H1 (cell line): ENCODE measurements at regions not wholly inside any gene's neighbourhood (a gene's known extent, or its start where the extent isn't known, plus 50 kb on each side); places are given as distances from the start of the nearest gene placed in this dataset.

Experiments
- CTCF ChIA-PET: fragments of 300-600 bp; sonication (Branson Sonifier 250); formaldehyde crosslinking; loops from one replicate; lab custom pipeline; 2021; ENCODE audit not compliant: partially characterized antibody; lab: Charles Lee
- POLR2A ChIA-PET: fragments of 300-600 bp; sonication (Branson Sonifier 250); formaldehyde crosslinking; loops from one replicate; lab custom pipeline; 2021; ENCODE audit warnings: inconsistent platforms; ENCODE audit not compliant: partially characterized antibody; lab: Charles Lee
- DNase-seq, 2 experiments: peaks; one replicate each; pipeline versions ENCODE4 v3.0.0 to v3.0.0-alpha.2; 2010 to 2022; ENCODE audit warnings: low spot score in 2 of 2, low read depth in 1 of 2, mixed read lengths in 1 of 2
- FAIRE-seq: peaks from 2 replicates; lab custom pipeline; 2011; peaks lifted over from hg19 to GRCh38; lab: Jason Lieb, UNC
- H2AFZ ChIP-seq: 2 replicates; pipeline ENCODE4 v1.8.1; 2012; ENCODE audit warnings: low read length, inconsistent platforms
- H2AK5ac ChIP-seq: 2 replicates; pipeline ENCODE4 v1.6.1; 2013; ENCODE audit warnings: low read depth, low read length
- H2BK120ac ChIP-seq: replicated peaks from 2 replicates; pipeline ENCODE3; 2013; ENCODE audit warnings: low read depth, low read length, inconsistent platforms
- H2BK12ac ChIP-seq: 2 replicates; pipeline ENCODE4 v1.6.1; 2013; ENCODE audit warnings: low read depth, low read length
- H2BK15ac ChIP-seq: 2 replicates; pipeline ENCODE4 v1.6.1; 2013; ENCODE audit warnings: low read length
- H2BK20ac ChIP-seq: 2 replicates; pipeline ENCODE4 v1.6.1; 2013; ENCODE audit warnings: low read length
- H2BK5ac ChIP-seq: 2 replicates; pipeline ENCODE4 v1.6.1; 2013; ENCODE audit warnings: low read depth, low read length
- H3K14ac ChIP-seq: 2 replicates; pipeline ENCODE4 v1.6.1; 2013; ENCODE audit warnings: inconsistent platforms; ENCODE audit not compliant: insufficient read length
- H3K18ac ChIP-seq: 2 replicates; pipeline ENCODE4 v1.6.1; 2013; ENCODE audit warnings: low read length; ENCODE audit errors: extremely low read depth
- H3K23ac ChIP-seq: 2 replicates; pipeline ENCODE4 v1.6.1; 2013; ENCODE audit warnings: inconsistent platforms; ENCODE audit not compliant: insufficient read length
- H3K23me2 ChIP-seq: 2 replicates; pipeline ENCODE4 v1.6.1; 2013; ENCODE audit warnings: low read depth, low read length
- H3K27ac ChIP-seq: 2 replicates; pipeline ENCODE4 v1.6.1; 2011; ENCODE audit warnings: low read depth, low read length, inconsistent platforms
- H3K27me3 ChIP-seq, 4 experiments: replicated peaks in 1 of 4; 1 replicate in 1 of 4; 2 replicates in 3 of 4; pipeline versions ENCODE4 v1.6.1 to v1.8.1; 2011 to 2013; ENCODE audit warnings: low read length in 3 of 4, mild to moderate bottlenecking in 3 of 4, inconsistent platforms in 2 of 4, mixed read lengths in 2 of 4, moderate library complexity in 1 of 4; ENCODE audit not compliant: control insufficient read depth in 3 of 4, insufficient read depth in 3 of 4; ENCODE audit errors: extremely low read depth in 1 of 4
- H3K36me3 ChIP-seq, 4 experiments: 2 replicates each; pipeline versions ENCODE4 v1.6.1 to v1.8.1; 2011 to 2013; ENCODE audit warnings: mild to moderate bottlenecking in 4 of 4, low read length in 3 of 4, moderate library complexity in 2 of 4, control low read depth in 1 of 4, inconsistent platforms in 1 of 4; ENCODE audit not compliant: insufficient read depth in 4 of 4, control insufficient read depth in 2 of 4
- H3K4ac ChIP-seq: replicated peaks from 2 replicates; pipeline ENCODE3; 2013; ENCODE audit warnings: low read length, low read depth, mixed read lengths, inconsistent platforms; ENCODE audit not compliant: insufficient read length
- H3K4me1 ChIP-seq, 4 experiments: replicated peaks in 1 of 4; 1 replicate in 1 of 4; 2 replicates in 3 of 4; pipeline versions ENCODE4 v1.6.1 to v1.8.1; 2011 to 2013; ENCODE audit warnings: low read length in 3 of 4, inconsistent platforms in 2 of 4, mixed read lengths in 1 of 4; ENCODE audit not compliant: insufficient read depth in 4 of 4, control insufficient read depth in 3 of 4
- H3K4me2 ChIP-seq, 2 experiments: 2 replicates each; pipeline versions ENCODE4 v1.6.1 to v1.8.1; 2011 to 2013; ENCODE audit warnings: low read depth in 2 of 2, low read length in 2 of 2, control low read depth in 1 of 2, inconsistent platforms in 1 of 2, mild to moderate bottlenecking in 1 of 2; ENCODE audit not compliant: insufficient read depth in 1 of 2
- H3K4me3 ChIP-seq, 4 experiments: fragments of 200-600, 300-600 bp in 1 of 4; sonication (generic), shearing (Covaris generic), sonication (Bioruptor Twin) in 1 of 4; 2 replicates each; pipeline versions ENCODE4 v1.5.1 to v1.8.1; 2011 to 2016; ENCODE audit warnings: low read length in 4 of 4, low read depth in 3 of 4, control low read depth in 2 of 4, inconsistent platforms in 2 of 4, mild to moderate bottlenecking in 2 of 4, mixed read lengths in 1 of 4, moderate library complexity in 1 of 4; ENCODE audit not compliant: insufficient read depth in 2 of 4; ENCODE audit errors: extremely low read depth in 1 of 4
- H3K56ac ChIP-seq: replicated peaks from 2 replicates; pipeline ENCODE3; 2013; ENCODE audit warnings: low read depth, mild to moderate bottlenecking, mixed read lengths, low read length, inconsistent platforms; ENCODE audit not compliant: insufficient read length
- H3K79me1 ChIP-seq: 2 replicates; pipeline ENCODE4 v1.6.1; 2013; ENCODE audit warnings: low read depth, low read length, control low read depth
- H3K79me2 ChIP-seq, 2 experiments: 2 replicates each; pipeline versions ENCODE4 v1.6.1 to v1.8.1; 2012 to 2013; ENCODE audit warnings: low read length in 2 of 2, mild to moderate bottlenecking in 2 of 2, inconsistent platforms in 1 of 2; ENCODE audit not compliant: insufficient read depth in 2 of 2, control insufficient read depth in 1 of 2
- H3K9ac ChIP-seq, 4 experiments: replicated peaks in 1 of 4; 1 replicate in 1 of 4; 2 replicates in 3 of 4; pipeline versions ENCODE4 v1.6.1 to v1.8.1; 2011 to 2013; ENCODE audit warnings: low read depth in 3 of 4, low read length in 3 of 4, control low read depth in 2 of 4, mild to moderate bottlenecking in 2 of 4, moderate library complexity in 2 of 4, inconsistent platforms in 1 of 4; ENCODE audit errors: extremely low read depth in 1 of 4
- H3K9me3 ChIP-seq, 2 experiments: 2 replicates each; pipeline versions ENCODE4 v1.6.1 to v1.8.1; 2012 to 2013; ENCODE audit warnings: mild to moderate bottlenecking in 2 of 2, moderate library complexity in 2 of 2, control low read depth in 1 of 2, inconsistent platforms in 1 of 2, low read depth in 1 of 2, low read length in 1 of 2, mixed read lengths in 1 of 2; ENCODE audit not compliant: insufficient read depth in 2 of 2
- H4K20me1 ChIP-seq, 2 experiments: replicated peaks in 1 of 2; 2 replicates each; pipeline versions ENCODE3 to v1.8.1; 2011 to 2013; ENCODE audit warnings: inconsistent platforms in 2 of 2, low read length in 2 of 2, mild to moderate bottlenecking in 1 of 2; ENCODE audit not compliant: insufficient read depth in 2 of 2, control insufficient read depth in 1 of 2
- H4K5ac ChIP-seq: 2 replicates; pipeline ENCODE4 v1.6.1; 2013; ENCODE audit warnings: low read length, low read depth, mixed read lengths, inconsistent platforms; ENCODE audit not compliant: insufficient read length
- H4K8ac ChIP-seq: 2 replicates; pipeline ENCODE4 v1.8.0; 2013; ENCODE audit warnings: mild to moderate bottlenecking, moderate library complexity, low read length, inconsistent platforms; ENCODE audit not compliant: insufficient read depth; ENCODE audit errors: extremely low read depth
- H4K91ac ChIP-seq: replicated peaks from 2 replicates; pipeline ENCODE3; 2013; ENCODE audit warnings: low read length, mixed read lengths, inconsistent platforms; ENCODE audit not compliant: insufficient read length
- HDAC2 ChIP-seq, 2 experiments: fragments of 300-600 bp in 1 of 2; sonication (generic) in 1 of 2; IDR thresholded peaks; 2 replicates each; pipeline ENCODE4 v1.6.1; 2011 to 2012; ENCODE audit warnings: low read depth in 2 of 2, low read length in 2 of 2, mild to moderate bottlenecking in 2 of 2, moderate library complexity in 2 of 2, borderline replicate concordance in 1 of 2, inconsistent platforms in 1 of 2
- NANOG ChIP-seq: IDR thresholded peaks from 2 replicates; pipeline ENCODE4 v1.6.1; 2011; ENCODE audit warnings: low read length, low read depth, mild to moderate bottlenecking, inconsistent platforms; ENCODE audit not compliant: insufficient read depth, poor library complexity, severe bottlenecking
- RNF2 ChIP-seq: fragments of 200-900, 300-1000 bp; sonication (generic); IDR thresholded peaks from 2 replicates; pipeline ENCODE4 v1.7.1; 2016; ENCODE audit warnings: borderline replicate concordance, low read depth, mild to moderate bottlenecking, antibody characterized with exemption, low read length; ENCODE audit not compliant: poor library complexity, severe bottlenecking; ENCODE audit errors: missing control alignments
- SIRT6 ChIP-seq: IDR thresholded peaks from one replicate; pipeline ENCODE4 v1.7.1; 2012; ENCODE audit warnings: low read length, inconsistent platforms
- WGBS, 2 experiments: shearing (Covaris generic) in 1 of 2; methylation state at CpG; one replicate each; pipeline versions ENCODE4 v1.1.6 to v1.1.7; 2013 to 2015; ENCODE audit warnings: low lambda C conversion rate in 2 of 2, mixed read lengths in 2 of 2, inconsistent platforms in 1 of 2, low coverage in 1 of 2, missing lambda C conversion rate in 1 of 2; ENCODE audit not compliant: insufficient replicate concordance in 2 of 2, insufficient coverage in 1 of 2, insufficient read length in 1 of 2; ENCODE audit errors: extremely low coverage in 1 of 2, missing lambda C conversion rate in 1 of 2; 5-methylcytosine and 5-hydroxymethylcytosine counted together

DNA sequence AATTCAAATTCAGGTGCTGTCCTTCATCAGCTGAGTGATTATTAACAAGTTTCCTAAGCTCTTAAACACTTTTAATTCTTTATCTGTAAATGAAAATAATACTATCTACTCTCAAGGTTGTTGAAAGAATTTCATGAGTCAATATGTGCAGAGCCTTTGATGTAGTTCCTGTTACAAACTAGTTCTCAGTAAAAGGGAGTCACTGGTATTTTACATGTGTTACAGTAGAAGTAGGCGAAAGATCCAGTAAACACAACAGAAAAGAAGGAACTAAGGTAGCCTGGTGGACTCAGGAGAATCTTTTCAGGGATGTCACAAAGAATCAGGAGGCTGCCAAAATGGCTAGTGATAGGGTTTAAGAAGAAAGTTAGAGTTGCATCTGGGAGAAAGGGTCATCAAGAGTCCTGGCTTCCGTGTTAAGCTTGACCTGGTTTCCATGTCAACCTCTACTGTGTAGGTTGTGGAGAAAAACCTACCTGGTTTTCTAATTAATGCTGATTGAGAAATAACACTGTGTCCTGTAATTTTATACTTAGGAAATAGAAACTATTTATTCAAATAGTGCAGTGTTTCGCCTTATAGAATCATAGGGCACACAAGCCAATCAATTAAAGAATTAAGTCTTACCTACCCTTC lies 58.3 kb upstream of the TRIB2 start:
- Histone ChIP-seq H3K36me3 (no peaks in the 10 kb centered on the region), H3K27ac (no peak overlapping the region), H3K4me1 (no peaks in the 10 kb centered on the region), H3K56ac (no peak overlapping the region), H3K18ac (no peak overlapping the region), H4K5ac (no peak overlapping the region), H3K23ac (no peak overlapping the region), H3K14ac (no peak overlapping the region), H3K79me2 (no peaks in the 10 kb centered on the region), H2BK120ac (no peak overlapping the region), H2AFZ (no peak overlapping the region), H3K9me3 (no peaks in the 10 kb centered on the region), H2BK5ac (no peak overlapping the region), H4K91ac (no peak overlapping the region), H4K20me1 (no peaks in the 10 kb centered on the region), H3K4me3 (no peak overlapping the region), H3K4me2 (no peak overlapping the region), H3K27me3 (peaks cover 0 to 1% (median 0%) of the 10 kb centered on the region in 4 experiments; a peak in 1 of 7 replicates), H3K79me1 (no peaks in the 10 kb centered on the region), H2AK5ac (no peak overlapping the region), H3K4ac (no peak overlapping the region), H3K9ac (no peak overlapping the region), H2BK20ac (no peak overlapping the region), H2BK12ac (no peak overlapping the region), H4K8ac (no peak overlapping the region), H3K23me2 (no peaks in the 10 kb centered on the region), H2BK15ac (no peak overlapping the region)
- no peak for FAIRE-seq
- no peak for DNase-seq
- ChIA-PET POLR2A (no interaction called here), CTCF (no interaction called here)
- 91% methylated on average over 3 of the region's 3 CpGs; no CpG with 5 or more reads in 1 of the 2 experiments for WGBS, 2 experiments
- no peak for TF ChIP-seq HDAC2 (IDR thresholded peaks at IDR 0.05; ENCODE audit: borderline replicate concordance in 1 of 2, low read depth in 2 of 2, low read length in 2 of 2)
- no peak for TF ChIP-seq NANOG
- no peak for TF ChIP-seq SIRT6
- no peak for TF ChIP-seq RNF2
